HG02852 (cell line): ENCODE measurements at regions not wholly inside any gene's neighbourhood (a gene's known extent, or its start where the extent isn't known, plus 50 kb on each side); places are given as distances from the start of the nearest gene placed in this dataset.
"Not testable (repeated sequence)": the region's sequence is repeated elsewhere in the genome, so short reads cannot be mapped to it uniquely, and the experiment has no call there.

Source experiments
- ATAC-seq: cut with Tn5 transposase; IDR thresholded peaks from one replicate; pipeline ENCODE4 v1.9.1; 2021; ENCODE audit warnings: mild to moderate bottlenecking, moderate library complexity; ENCODE audit not compliant: unreplicated experiment

GRCh38 chr4:68720723-68721122 is 50.3 kb upstream of the UGT2B15 start:
- not testable (repeated sequence) for ATAC-seq

DNA sequence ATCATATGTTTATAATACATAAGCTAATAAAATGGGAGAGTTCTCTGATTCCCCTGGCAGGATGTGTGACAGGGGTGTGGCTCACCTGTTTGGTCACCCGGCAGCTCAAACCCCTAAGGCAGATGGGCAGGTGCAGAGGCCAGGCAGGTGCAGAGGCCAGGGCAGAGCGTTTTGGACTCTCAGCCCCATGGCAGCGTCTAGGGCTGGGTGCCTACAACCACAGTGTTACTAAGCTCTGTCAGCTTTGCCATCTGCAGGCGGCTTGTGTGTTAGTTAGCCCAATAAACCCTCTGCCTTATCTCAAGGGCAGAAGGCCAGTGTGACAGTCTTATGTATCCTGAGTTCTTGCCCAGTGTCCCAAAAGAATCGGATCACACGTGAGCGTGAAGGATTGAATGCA is 54.0 kb upstream of the UGT2B15 start:
- no peak for ATAC-seq

GRCh38 chr4:68724922-68725321 is 54.5 kb upstream of the UGT2B15 start:
- ATAC-seq: no peak

DNA sequence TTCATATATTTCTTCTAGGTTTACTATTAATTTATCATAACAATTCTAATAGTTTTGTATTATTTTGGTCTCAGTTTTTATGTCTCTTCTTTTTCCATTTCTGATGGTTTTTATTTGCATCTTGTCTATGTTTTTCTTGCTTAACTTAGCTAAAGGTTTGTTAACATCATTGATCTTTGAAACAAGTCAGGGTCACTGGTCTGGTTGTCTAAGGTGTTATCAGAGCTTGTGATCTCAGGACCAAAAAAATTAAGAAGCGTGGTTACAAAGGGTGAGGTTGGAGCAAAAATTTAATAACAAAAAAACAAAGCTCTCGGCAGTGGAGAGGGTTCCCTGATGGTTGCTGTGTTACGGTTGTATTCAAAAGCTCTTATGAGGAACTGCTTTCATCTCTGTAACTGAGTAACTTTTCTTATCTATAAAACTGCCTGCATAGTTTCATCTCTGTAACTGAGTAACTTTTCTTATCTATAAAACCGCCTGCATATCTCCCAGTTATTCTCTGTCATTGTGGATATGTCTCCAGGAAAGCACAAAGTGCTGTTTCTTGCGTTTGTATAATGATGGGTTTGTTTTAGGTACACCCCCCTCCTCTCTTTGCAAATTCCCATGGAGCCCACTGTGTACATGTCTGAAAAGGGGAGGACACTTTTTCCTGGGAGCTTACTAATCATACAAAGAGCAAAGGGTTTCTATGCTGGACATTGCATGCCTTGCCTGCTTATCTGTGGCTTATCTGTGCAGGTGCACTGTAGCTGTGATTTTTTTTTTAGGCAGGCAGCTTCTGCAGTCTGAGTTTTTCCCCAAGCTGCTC is 62.4 kb upstream of the UGT2B15 start:
- ATAC-seq: peak; percentile 83

DNA sequence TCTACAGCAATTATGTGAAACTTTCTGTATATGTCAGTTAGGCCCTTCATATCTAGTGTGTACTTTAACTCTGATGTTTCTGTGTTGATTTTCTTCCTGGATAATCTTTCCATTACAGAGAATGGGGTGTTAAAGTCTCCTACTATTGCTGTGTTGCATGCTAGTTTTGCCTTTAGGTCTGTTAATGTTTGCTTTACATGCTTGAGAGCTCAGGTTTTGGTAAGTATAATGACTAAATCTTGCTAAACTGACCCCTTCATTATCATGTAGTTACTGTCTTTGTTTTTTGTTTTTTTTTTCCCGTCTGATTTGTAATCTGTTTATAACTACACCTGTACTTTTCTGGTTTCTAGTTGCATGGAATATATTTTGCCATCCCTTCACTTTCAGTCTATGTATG is 63.6 kb upstream of the UGT2B15 start:
- no peak for ATAC-seq

GRCh38 chr4:68735106-68735505 is 64.7 kb upstream of the UGT2B15 start:
- ATAC-seq: no peak

DNA sequence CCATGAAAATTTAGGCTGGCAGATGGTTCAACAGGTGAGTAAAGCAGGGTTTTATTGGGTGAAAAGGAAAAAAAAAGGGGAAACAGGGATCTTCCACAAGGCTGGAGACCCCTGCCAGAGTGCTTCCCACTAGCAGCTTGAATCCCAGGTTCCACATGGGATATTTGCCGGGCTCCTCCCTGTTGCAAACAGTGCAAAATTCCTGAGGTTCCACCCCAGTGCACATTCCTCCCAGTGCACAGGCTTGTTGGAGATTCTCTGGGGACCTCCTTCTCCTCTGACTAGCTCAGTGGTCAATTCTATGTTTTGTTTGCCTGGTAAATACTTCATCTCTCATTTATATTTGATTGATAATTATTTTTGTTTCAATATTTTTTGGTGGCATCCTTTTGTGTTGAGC is 66.4 kb upstream of the UGT2B15 start:
- no peak for ATAC-seq

DNA sequence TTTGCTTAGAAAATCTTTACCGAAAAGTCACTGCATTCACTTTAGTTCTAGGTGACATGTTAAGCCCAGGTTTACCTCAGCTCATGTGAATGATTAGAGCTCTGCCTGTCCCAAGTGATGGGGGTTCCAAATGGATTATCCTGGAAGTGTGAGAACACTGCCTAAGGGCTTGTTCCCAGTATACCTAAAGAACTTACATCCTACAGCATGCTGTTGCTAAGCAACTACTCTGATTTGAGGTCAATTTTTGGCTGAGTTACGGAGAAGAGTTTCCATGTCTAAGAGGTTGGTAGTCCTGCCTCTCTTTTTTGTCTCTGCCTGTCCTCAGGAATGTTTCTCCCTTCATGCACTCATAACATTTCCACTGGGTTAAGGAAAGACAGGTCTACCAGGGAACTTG is 67.6 kb upstream of the UGT2B15 start:
- ATAC-seq: no peak

GRCh38 chr4:68744368-68744767 is 71.4 kb upstream of the UGT2B10 start:
- no peak for ATAC-seq

GRCh38 chr4:68748181-68748991 is 67.4 kb upstream of the UGT2B10 start:
- ATAC-seq: no peak

GRCh38 chr4:68750555-68750954 is 65.2 kb upstream of the UGT2B10 start:
- ATAC-seq: no peak

- no peak for ATAC-seq
These were observed 64.7 kb upstream of the UGT2B10 start for GRCh38 chr4:68751138-68751537.

DNA sequence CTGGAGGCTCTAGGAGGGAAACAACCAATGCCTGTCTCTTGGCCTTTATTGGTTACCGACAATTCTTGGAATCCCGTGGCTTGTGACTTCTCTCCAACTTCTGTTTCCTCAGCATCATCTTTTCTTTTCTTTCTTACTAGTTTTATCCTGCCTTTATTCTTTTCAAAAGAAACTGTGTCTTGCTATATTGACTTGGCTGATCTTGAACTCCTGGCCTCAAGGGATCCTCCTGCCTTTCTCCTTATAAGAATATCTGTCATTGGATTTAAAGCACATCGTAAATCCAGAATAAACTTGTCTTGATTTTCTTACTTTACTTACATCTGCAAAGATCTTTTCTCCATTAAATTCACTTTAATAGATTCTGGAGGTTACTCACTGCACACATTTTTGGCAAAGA is 49.9 kb upstream of the UGT2B10 start:
- no peak for ATAC-seq
